ENCODE measurements at regions not wholly inside any gene's neighbourhood (a gene's known extent, or its start where the extent isn't known, plus 50 kb on each side); places are given as distances from the start of the nearest gene placed in this dataset.
"Not testable (repeated sequence)": the region's sequence is repeated elsewhere in the genome, so short reads cannot be mapped to it uniquely, and the experiment has no call there.

DNA sequence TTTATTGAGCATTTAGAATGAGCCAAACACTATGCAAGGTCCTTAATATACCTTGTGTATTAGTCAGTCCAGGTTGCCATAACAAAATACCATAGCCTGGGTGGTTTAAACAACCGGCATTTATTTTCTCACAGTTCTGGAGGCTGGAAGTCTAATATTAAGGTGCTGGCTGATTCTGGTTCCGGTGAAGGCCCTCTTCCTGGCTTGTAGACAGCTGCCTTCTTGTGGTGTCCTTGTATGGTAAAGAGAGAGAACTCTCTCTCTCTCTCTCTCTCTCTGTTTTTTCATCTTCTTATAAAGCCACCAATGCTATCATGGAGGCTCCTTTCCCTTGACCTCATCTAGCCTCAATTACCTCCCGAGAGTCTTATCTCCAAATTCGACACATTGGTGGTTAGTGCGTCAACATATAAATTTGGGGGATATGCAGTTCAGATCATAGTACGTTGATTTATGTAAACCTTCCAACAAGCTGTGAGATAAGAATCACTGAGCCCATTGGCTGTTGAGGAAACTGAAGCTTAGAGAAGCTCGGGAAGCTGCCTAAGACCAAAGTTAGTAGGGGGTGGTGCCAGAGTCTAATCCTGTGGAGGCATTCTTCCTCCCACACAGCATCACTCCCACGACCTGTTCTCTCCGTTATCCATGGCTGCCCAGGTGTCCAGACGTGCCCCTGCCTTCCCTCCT, 298.0 kb upstream of the PROK2 start:
- ATAC-seq (no peak), DNase-seq (no peak)

DNA sequence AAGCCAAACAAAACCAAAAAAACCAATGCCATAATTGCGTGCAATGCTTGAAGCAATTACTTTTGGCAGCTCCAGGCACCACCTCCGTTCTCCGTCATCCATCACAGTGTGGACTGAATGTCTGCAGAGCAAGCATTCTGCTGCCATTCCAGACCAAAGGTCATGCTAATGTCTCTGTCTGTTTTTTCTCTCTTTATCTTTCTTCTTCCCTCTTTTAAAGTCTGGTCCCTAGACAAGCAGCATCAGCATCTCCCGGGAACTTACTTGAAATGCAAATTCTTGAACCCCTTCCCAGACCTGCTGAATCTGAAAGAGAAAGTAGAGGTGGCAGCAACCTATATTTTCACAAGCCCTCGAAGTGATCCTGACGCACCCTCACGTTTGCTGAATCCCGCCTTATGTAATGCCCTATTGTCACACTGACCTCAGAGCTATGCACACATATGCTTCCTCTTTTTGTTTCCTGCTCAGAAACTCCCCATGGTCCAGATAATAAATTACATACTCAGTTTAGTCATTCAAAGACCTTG, 297.3 kb upstream of the PROK2 start:
- ATAC-seq: peak; percentile 53
- DNase-seq: no peak

DNA sequence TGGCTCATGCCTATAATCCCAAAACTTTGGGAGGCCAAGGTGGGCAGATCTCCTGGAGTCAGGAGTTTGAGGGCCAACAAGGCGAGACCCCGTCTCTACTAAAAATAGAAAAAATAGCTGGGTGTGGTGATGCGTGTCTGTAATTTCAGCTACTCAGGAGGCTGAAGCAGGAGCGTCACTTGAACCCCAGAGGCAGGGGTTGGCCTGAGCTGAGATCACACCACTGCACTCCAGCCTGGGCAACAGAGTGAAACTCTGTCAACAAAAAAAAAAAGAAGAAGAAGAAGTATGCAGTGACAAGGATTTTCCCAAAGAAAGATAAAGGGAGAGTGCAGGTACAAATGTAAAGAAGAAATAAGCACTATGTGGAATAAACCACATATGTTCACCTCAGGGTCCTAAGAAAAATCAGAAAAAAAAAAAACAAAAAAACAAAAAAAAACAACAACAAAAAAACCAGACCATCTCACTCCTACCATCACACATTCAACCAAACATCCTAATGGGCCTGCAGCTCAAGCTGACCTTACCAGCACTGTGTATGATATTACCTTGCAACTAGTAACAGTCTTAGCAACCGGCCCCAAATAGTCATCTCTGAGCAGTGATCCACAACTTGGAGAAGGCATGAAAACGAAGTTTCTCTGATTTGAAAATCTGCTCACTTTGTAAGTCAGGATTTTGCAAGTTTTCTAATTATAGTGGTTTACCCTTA, 296.7 kb upstream of the PROK2 start:
- DNase-seq (no peak), ATAC-seq (no peak)

DNA sequence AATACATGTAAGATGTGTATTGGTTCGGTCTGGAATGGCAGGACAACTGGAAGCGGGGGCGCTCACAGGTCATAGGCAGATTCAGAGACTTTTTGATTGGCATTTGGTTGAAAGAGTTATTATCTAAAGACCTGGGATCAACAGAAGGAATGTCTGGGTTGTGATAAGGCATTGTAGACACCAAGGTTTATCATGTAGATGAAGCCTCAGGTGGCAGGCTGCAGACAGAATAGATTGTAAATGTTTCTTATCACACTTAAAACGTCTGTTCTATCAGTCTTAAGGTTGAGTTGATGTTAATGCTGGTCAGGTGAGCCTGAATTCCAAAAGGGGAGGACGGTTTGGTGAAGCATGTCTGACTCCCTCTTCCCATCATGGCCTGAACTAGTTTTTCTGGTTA, 295.9 kb upstream of the PROK2 start:
- ATAC-seq (no peak), DNase-seq (no peak)

DNA sequence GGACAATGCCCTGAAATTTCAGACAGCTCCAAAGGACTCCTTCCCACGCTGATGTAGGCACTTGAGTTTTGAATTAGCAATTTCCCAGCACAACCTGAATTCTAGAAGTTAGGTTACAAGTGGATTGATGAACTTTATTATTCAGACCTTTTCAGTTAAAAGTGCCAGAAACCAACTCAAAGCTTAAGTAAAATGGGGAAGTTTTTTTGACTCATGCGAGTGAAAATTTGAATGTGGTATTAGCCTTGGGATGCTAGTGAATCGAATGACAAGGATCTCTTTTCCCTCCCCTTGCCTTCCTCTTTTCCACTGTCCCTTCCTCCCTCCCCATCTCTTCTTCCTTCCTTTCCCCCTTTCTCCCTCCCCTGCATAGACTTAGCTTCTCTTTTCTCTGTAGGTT, 295.1 kb upstream of the PROK2 start:
- no peak for ATAC-seq
- no peak for DNase-seq

DNA sequence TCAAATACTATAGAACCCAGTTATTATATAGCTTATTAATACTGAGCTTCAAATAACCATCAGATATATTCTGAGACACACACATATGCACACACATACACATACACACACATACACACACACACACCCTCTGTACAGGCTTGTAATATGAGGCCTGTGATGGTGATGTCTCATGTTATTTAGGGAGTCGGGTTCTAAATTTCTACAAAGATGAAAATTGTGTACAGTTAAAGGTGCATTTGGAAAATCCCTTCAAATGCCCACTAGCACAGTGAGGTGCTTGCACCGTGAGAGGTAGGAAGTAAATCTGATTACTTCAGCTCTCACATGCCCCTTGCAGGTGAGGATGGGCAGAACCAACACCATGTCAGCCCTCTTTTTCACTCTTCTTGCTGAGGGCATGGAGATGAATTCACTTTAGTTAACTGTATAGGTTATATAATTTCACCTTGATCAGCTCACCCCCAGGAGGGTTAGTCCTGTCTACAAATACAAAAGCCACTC, 294.5 kb upstream of the PROK2 start:
- DNase-seq (no peak), ATAC-seq (no peak)

DNA sequence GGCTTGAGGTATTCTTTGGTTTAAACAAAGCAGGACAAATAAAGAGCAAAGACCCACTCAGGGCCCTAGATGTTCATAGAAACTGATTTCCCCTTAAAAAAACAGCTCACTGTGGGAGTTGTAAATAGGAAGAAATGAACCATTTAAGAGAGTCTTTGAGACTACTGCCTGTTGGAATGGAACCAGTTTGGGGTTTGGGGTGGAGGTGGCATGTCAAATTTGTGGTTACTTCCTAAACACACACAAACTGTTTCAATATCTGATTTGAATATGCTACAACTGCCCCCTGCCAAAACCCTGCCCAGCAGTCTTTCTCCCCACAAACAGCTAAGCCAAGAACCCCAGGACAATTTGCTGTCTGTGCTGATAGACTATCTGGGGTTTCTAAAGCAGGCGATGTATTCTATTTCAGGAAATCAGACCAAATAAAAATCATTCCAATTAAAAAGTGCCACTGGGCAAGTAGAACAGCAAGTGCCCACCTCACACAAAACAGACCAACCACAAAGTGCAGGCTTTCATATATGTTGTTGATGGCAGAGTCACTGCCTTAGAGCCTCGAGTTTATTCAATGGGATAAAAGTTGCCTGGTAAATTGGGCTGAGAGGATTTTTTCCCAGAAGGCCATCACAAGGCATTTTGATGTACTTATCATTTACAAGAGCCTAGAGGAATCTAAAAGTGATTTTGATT, 293.9 kb upstream of the PROK2 start:
- ATAC-seq (no peak), DNase-seq (no peak)

DNA sequence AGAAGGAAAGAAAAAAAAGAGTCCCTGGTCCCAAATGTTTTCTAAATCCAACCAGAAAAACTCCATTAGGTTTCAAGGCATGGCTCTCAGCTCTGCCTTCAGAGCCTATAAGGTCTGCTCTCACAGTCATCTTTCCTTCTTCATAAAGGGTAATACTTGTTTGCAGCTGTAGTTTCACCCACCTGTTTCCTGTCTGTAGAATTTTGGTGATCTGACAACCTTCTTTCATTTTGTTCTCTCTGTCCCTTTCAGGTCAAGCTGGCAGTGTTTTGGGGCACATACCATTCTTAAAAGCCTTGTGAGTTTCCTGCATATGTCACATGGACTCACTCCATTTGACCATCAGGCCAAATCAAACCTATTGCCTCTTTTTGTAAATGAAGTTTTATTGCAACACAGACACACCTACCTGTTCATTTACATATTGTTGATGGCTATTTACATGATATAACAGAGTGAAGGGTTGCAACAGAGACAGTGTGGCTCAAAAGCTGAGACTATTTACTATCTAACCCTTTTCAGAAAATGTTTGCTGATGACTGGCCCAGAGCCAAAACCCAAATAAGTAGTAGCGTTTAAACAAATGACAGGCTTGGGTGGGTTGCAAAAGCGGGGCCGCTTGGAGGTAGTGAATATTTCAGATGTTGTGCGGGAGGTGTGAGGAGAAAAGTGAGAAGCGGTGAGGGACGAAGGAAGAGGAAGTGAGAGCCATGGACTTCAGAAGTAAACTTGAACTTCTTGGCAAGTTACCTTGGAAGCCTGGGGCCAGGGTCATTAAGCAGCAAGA, 292.7 kb upstream of the PROK2 start:
- DNase-seq (no peak), ATAC-seq (no peak)

DNA sequence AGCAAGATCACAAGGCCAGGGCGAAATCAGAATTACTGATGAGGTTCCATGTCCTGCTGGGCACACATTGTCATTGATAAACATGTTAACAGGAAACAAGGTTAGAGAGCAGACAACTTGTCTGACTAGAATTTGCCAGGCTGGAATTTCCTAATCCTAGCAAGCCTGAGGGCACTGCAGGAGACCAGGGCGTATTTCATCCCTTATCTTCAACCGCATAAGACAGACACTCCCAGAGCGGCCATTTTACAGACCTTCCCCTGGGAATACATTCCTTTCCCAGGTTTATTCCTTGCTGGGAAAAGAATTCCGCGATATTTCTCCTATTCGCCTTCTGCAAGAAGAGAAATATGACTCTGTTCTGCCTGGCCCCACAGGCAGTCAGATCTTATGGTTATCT, 290.9 kb upstream of the PROK2 start:
- not testable (repeated sequence) for DNase-seq

DNA sequence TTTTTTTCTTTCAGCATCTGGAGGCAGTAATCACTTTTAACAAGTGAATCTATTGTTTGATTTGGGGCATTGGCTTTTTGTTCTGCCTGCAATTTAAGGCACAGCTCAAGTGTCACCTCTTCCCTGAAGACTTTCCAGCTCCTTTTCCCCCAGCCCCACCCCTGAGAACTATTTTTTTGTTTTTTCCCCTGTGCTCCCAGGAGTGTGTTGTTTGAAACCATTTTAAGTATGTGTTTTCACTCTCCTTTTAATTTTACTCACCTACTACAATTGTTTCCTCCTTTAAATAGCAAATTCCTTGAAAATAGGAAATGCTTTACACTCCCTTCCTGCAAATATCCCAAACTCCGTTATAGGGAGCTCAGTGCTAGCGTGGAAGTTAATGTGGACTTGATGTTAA, 286.7 kb upstream of the PROK2 start:
- DNase-seq: no peak
- ATAC-seq: no peak

More for the DNA sequence above, 290.9 kb upstream of the PROK2 start:
- ATAC-seq: not testable (repeated sequence)

DNA sequence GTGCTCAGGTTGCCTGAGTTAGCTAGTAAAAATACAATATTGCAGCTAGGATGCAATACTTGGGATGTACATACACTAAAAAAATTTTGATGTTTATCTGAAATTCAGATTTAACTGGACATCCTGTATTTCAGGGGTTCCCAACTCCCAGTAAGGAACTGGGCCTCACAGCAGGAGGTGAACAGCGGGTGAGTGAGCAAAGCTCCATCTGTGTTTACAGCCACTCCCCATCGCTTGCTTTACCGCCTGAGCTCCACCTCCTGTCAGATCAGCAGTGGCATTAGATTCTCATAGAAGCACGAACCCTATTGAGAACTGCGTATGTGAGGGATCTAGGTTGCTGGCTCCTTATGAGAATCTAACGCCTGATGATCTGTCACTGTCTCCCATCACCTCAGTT, 285.1 kb upstream of the PROK2 start:
- ATAC-seq (no peak), DNase-seq (no peak)

DNA sequence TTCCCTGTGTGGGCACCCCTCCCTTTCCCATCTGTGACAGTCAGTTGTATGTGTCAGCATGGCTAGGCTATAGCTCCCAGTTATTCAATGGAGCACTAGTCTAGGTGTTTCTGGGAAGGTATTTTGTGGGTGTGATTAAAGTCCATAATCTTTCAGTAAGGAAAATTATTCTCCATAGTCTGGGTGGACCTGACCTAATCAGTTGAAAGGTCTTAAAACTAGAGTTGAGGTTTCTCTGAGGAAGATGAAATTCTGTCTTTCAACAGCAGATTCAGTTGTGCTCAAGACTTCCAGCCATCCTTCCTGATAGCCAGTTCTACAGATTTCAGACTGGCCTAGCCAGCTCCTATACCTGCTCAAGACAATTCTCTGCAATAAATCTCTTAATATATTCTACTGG, 284.6 kb upstream of the PROK2 start:
- ATAC-seq (no peak), DNase-seq (no peak)

DNA sequence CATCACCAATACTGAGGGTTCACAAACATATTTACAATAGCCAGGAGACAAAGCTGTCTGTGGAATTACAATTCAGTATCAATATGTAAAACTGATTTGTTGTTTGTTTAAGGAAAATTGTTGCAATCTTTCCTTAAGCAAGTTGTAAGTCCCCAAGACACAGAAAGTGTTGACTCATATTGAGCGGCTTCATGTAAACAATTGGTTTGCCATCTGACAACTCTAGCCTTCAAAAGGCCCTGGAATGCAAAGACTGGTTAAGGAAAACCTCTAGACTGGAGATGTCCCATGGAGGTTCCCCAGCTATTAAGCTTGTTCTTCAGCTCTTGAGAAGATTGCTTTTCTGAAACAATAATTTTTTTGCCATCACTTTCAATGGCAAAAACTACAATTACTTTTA, 283.7 kb upstream of the PROK2 start:
- no peak for ATAC-seq
- no peak for DNase-seq

DNA sequence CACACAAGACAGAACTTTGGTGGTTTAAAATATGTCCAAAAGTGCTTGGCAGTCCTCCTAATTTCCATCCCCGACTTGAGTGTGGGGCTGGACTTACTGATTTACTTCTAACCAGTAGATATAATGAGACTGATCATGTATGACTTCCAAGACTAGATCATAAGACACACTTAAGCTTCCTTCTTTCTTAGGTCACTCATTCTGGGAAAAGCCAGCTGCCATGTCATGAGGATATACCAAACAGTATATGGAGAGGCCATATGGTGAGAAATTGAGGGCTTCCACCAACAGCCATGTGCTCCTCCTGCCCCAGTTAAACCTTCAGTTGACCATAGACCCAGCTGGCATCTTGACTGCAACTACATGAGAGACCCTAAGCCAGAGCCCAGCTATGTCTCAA, 282.8 kb upstream of the PROK2 start:
- DNase-seq: no peak
- no peak for ATAC-seq

DNA sequence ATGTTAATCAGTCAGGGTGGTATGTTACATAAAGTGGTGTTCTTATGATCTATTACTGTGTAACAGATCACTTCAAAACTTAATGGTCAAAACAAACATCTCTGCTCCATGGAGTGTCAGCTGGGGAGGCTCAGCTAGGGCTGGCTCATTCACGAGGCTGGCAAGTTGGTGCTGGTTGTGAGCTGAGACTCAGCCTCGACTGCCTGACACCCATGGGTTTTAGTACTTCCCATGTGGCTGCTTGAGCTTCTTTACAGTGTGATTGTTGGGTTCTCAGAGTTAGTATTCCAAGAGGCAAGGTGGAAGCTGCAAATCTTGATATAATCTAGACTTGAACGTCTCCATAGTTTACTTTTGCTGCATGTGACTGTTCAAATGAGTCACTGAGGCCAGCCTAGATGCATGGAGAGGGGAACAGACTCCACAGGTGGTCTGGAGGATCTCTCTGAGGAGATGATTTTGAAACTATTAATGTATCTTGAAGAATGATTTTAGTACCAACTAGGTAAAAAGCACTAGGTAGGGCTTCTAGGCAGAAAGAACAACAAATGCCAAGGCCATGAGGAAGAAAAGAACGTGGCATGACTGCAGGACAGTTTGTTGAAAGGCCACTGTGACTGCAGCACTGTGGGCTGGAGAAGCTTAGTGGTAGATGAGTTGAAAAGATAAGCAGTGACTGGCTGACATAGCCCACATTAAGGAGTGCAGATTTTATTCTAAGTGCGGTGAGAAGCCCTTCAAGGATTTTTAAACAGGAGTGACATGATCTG, 281.1 kb upstream of the PROK2 start:
- ATAC-seq (no peak), DNase-seq (no peak)

DNA sequence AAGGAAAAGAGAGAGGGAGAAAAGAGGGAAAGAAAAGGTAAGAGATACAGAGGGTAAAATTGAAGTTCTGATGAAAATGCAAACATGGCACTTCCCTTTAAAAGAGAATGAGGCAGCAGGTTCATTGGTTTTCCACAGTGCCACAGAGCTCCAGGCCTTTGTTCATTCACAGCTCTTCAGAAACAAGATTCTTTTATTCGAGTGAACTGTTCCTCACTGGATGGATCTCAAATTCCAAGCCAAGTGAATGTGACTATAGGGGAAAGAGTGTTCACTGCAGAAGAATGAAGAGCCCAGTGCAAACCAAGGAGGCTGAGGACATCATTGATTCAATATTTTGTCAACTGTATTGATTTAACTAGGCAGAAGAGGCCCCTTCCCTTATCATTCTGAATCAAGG, 280.3 kb upstream of the PROK2 start:
- no peak for DNase-seq
- no peak for ATAC-seq

DNA sequence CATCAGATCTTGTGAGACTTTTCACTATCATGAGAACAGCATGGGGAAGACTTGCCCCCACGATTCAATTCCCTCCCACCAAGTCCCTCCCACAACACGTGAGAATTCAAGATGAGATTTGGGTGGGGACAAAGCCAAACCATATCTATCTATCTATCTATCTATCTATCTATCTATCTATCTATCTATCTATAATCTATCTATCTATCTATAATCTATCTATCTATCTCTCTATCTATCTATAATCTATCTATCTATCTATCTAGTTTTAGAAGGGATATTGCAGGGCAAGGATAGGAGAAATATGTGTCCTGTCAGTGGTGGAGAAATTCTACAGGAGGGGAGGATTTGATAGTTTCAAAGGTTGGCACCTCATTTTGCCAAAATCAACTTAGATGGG, 279.8 kb upstream of the PROK2 start:
- not testable (repeated sequence) for DNase-seq, ATAC-seq

DNA sequence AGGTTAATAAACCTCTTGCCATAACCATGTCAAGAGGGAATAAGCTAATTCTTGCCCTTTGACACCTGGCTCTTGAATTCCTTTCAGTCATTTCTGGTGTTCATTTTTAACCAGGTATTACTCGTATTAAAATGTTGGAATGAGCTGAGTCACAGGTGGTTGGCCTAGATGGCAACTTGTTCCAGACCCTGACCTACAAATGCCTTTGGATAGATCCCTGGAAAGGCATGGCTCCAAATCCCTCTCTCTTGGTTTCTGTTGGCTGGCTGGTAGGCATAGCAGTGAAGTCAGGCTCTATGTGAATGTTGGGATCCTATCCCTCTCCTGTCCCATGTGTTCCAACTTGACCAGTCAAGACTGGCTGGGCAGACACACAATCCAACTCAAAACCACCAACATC, 277.1 kb upstream of the PROK2 start:
- ATAC-seq (no peak), DNase-seq (no peak)

DNA sequence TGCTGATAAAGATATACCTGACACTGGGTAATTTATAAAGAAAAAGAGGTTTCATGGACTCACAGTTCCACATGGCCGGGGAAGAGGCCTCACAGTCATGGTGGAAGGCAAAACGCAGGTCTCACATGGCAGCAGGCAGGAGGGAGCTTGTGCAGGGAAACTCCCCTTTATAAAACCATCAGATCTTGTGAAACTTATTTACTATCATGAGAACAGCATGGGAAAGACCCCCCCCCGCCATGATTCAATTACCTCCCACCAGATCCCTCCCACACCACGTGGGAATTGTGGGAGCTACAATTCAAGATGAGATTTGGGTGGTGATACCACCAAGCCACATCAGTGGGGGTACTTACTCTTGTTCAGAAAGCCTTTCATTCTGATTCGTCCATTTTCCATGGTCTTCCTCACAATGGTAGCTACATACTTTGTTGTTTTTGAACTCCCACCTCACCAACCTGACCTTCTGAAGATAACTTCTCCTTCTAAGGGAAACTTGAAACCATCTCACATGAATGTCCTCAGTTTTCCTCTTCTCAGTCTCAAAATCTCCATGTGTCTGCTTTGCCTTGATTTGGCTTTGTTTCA, 275.6 kb upstream of the PROK2 start:
- DNase-seq (peak; percentile 18), ATAC-seq (peak; percentile 57)

DNA sequence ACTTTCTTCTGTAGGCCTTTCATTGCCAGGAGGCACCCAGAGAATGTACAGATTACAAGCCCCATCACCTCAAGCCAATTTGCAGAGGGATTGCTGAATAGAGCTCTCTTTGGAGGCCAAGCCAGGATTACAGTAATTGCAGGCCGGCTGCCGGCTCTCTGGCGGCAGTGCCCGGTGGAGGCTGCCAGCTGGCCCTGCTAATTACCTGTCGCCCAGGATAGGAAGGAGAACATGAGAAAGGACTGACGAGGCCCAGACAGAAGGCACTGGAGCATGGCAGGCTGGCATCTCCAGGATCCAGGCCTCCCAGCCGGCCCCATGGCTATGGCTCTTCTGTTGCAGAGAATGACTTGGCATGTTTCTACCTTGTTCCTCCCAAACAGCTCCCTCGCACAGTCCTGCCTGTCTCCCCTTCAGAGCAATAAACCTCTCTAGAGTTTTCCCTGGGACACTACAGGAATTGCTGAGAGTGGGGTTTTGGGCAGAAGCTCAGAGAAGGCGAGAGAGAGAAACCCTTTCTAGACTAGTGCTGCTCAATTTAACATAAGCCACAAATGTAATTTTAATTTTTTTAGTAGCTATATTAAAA, 273.6 kb upstream of the PROK2 start:
- DNase-seq (no peak), ATAC-seq (no peak)

DNA sequence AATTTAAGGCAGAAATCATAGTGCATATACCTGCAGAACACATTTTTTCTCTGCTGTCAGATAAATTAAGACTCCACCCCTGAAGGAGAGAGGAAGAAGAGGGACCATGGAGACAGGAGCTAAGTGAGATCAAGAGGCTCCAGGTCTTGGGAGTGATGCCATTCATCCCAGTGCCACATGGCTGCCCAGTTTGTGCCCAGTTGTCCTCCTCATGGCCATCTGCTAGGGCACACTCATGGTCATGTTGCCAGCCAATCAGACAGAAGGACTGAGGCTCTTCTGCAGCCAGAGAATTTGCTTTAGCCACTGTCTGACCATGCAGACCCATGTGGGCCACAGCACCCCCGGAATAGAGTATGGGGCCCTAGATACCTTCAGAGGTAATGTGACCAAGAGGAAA, 270.5 kb upstream of the PROK2 start:
- ATAC-seq (no peak), DNase-seq (no peak)
